GM23248 (cell line): ENCODE measurements at regions not wholly inside any gene's neighbourhood (a gene's known extent, or its start where the extent isn't known, plus 50 kb on each side); places are given as distances from the start of the nearest gene placed in this dataset.
A peak's percentile ranks its signal among the peaks of the same experiment; 100 is the strongest.

Experiments used
- DNase-seq: peaks from one replicate; pipeline ENCODE4 v3.0.0-alpha.2; 2015
- H2AFZ ChIP-seq: fragments of 200-600 bp; sonication (generic); 2 replicates; pipeline ENCODE4 v1.6.1; 2016; ENCODE audit warnings: antibody characterized with exemption
- H3F3A ChIP-seq: fragments of 200-600 bp; sonication (generic); 2 replicates; pipeline ENCODE4 v1.6.1; 2016; ENCODE audit warnings: mild to moderate bottlenecking, antibody characterized with exemption, mixed run types; ENCODE audit not compliant: insufficient read depth
- H3K27ac ChIP-seq: fragments of 200-600 bp; sonication (generic); 2 replicates; pipeline ENCODE4 v1.5.1; 2016; ENCODE audit warnings: mild to moderate bottlenecking
- H3K27me3 ChIP-seq: fragments of 200-600 bp; sonication (generic); replicated peaks from 2 replicates; pipeline ENCODE4 v1.6.1; 2016; ENCODE audit warnings: mild to moderate bottlenecking; ENCODE audit not compliant: insufficient read depth
- H3K36me3 ChIP-seq: fragments of 200-600 bp; sonication (generic); 2 replicates; pipeline ENCODE4 v1.6.1; 2016; ENCODE audit warnings: low read depth, mild to moderate bottlenecking
- H3K4me1 ChIP-seq: fragments of 200-600 bp; sonication (generic); 2 replicates; pipeline ENCODE4 v1.6.1; 2016; ENCODE audit warnings: mild to moderate bottlenecking; ENCODE audit not compliant: insufficient read depth
- H3K4me2 ChIP-seq: fragments of 200-600 bp; sonication (generic); one replicate; pipeline ENCODE4 v1.6.1; 2016; ENCODE audit warnings: mild to moderate bottlenecking; ENCODE audit not compliant: unreplicated experiment
- H3K4me3 ChIP-seq: fragments of 200-600 bp; sonication (generic); 2 replicates; pipeline ENCODE4 v1.5.1; 2016; ENCODE audit warnings: mild to moderate bottlenecking
- H3K79me2 ChIP-seq: fragments of 200-600 bp; sonication (generic); 2 replicates; pipeline ENCODE4 v1.6.1; 2016; ENCODE audit warnings: mild to moderate bottlenecking; ENCODE audit not compliant: insufficient read depth
- H3K9ac ChIP-seq: fragments of 200-600 bp; sonication (generic); 2 replicates; pipeline ENCODE4 v1.6.1; 2016; ENCODE audit warnings: mild to moderate bottlenecking
- H3K9me2 ChIP-seq: fragments of 200-600 bp; sonication (generic); 2 replicates; pipeline ENCODE4 v1.6.1; 2016; ENCODE audit warnings: mixed run types, mild to moderate bottlenecking, moderate library complexity; ENCODE audit not compliant: insufficient read depth
- H3K9me3 ChIP-seq: fragments of 200-600 bp; sonication (generic); one replicate; pipeline ENCODE4 v1.6.1; 2017; ENCODE audit warnings: low read depth
- H4K20me1 ChIP-seq: fragments of 200-600 bp; sonication (generic); 2 replicates; pipeline ENCODE4 v1.6.0; 2016; ENCODE audit not compliant: insufficient read depth
- EZH2 ChIP-seq: fragments of 200-600 bp; sonication (generic); IDR thresholded peaks from 2 replicates; pipeline ENCODE4 v1.6.1; 2018; ENCODE audit warnings: antibody characterized with exemption, mild to moderate bottlenecking; ENCODE audit not compliant: insufficient read depth, poor library complexity, severe bottlenecking
- EZH2phosphoT487 ChIP-seq: fragments of 200-600 bp; sonication (generic); IDR thresholded peaks from 2 replicates; pipeline ENCODE4 v1.6.1; 2018; ENCODE audit warnings: antibody characterized with exemption, moderate library complexity, mild to moderate bottlenecking, low read depth; ENCODE audit not compliant: insufficient read depth
- WGBS, 2 experiments: methylation state at CpG; one replicate each; pipeline ENCODE4 v1.1.6; 2015 to 2017; ENCODE audit warnings: low lambda C conversion rate in 2 of 2, low coverage in 1 of 2; ENCODE audit errors: missing lambda C conversion rate in 2 of 2; 5-methylcytosine and 5-hydroxymethylcytosine counted together
- in situ Hi-C: fragments of 300-500 bp; cut with MboI; formaldehyde crosslinking; loops from 2 replicates; pipeline ENCODE4 v1.15.0; 2020

GRCh38 chr2:6398421-6398820, 467.3 kb downstream of the CMPK2 start:
- DNase-seq, result peak; percentile 6
- Histone ChIP-seq H2AFZ (no peak overlapping the region), H3K9me3 (no peaks in the 10 kb centered on the region), H4K20me1 (no peaks in the 10 kb centered on the region), H3K36me3 (no peaks in the 10 kb centered on the region), H3K4me2 (no peak overlapping the region), H3K9ac (no peak overlapping the region), H3K79me2 (no peaks in the 10 kb centered on the region), H3F3A (no peaks in the 10 kb centered on the region), H3K27ac (no peak overlapping the region), H3K27me3 (no peaks in the 10 kb centered on the region), H3K4me1 (no peaks in the 10 kb centered on the region), H3K9me2 (no peaks in the 10 kb centered on the region), H3K4me3 (no peak overlapping the region)
- TF ChIP-seq EZH2phosphoT487 (no peak), EZH2 (no peak)
- 13% methylated on average over 2 of the region's 2 CpGs for WGBS, 2 experiments
- in situ Hi-C loops, result no loop called here

GRCh38 chr2:6401301-6401700, 464.4 kb downstream of the CMPK2 start:
- no peak overlapping the region for H3K9ac ChIP-seq
- no peak overlapping the region for H3K4me3 ChIP-seq
- no peak overlapping the region for H3K27ac ChIP-seq
- H2AFZ ChIP-seq, result no peak overlapping the region
- H3F3A ChIP-seq, result no peaks in the 10 kb centered on the region
- no peaks in the 10 kb centered on the region for H3K36me3 ChIP-seq
- peak; percentile 43 for DNase-seq
- WGBS, 2 experiments, result 5 to 9% methylated on average over 3 of the region's 3 CpGs
- H3K9me3 ChIP-seq, result no peaks in the 10 kb centered on the region
- H3K79me2 ChIP-seq, result no peaks in the 10 kb centered on the region
- no peak overlapping the region for H3K4me2 ChIP-seq
- no peaks in the 10 kb centered on the region for H3K9me2 ChIP-seq
- H4K20me1 ChIP-seq, result no peaks in the 10 kb centered on the region
- no peak for TF ChIP-seq EZH2phosphoT487
- no peak for TF ChIP-seq EZH2
- no peaks in the 10 kb centered on the region for H3K27me3 ChIP-seq
- in situ Hi-C loops, result no loop called here
- no peaks in the 10 kb centered on the region for H3K4me1 ChIP-seq

GRCh38 chr2:6408057-6408456, 457.6 kb downstream of the CMPK2 start:
- TF ChIP-seq EZH2, result no peak
- TF ChIP-seq EZH2phosphoT487, result no peak

GRCh38 chr2:6410313-6410712, 455.4 kb downstream of the CMPK2 start:
- 15 to 19% methylated on average over 3 of the region's 3 CpGs for WGBS, 2 experiments
- H3K9ac ChIP-seq, result no peak overlapping the region
- no peaks in the 10 kb centered on the region for H3K36me3 ChIP-seq
- H3K4me1 ChIP-seq, result no peaks in the 10 kb centered on the region
- H4K20me1 ChIP-seq, result no peaks in the 10 kb centered on the region
- H3K4me3 ChIP-seq, result no peak overlapping the region
- H3K9me2 ChIP-seq, result no peaks in the 10 kb centered on the region
- no peaks in the 10 kb centered on the region for H3F3A ChIP-seq
- H3K9me3 ChIP-seq, result no peaks in the 10 kb centered on the region
- no peaks in the 10 kb centered on the region for H3K27me3 ChIP-seq
- in situ Hi-C loops, result no loop called here
- H3K27ac ChIP-seq, result no peak overlapping the region
- no peak overlapping the region for H2AFZ ChIP-seq
- no peak for TF ChIP-seq EZH2phosphoT487
- no peaks in the 10 kb centered on the region for H3K79me2 ChIP-seq
- no peak overlapping the region for H3K4me2 ChIP-seq
- peak; percentile 25 for DNase-seq

More at GRCh38 chr2:6408057-6408456, 457.6 kb downstream of the CMPK2 start:
- H3K4me3 ChIP-seq, result no peak overlapping the region
- H3F3A ChIP-seq, result no peaks in the 10 kb centered on the region
- H3K27ac ChIP-seq, result no peak overlapping the region
- WGBS, 2 experiments, result 25 to 48% methylated on average over 2 of the region's 2 CpGs
- in situ Hi-C loops, result no loop called here
- no peaks in the 10 kb centered on the region for H3K79me2 ChIP-seq
- H3K9me3 ChIP-seq, result no peaks in the 10 kb centered on the region
- no peak for DNase-seq
- no peaks in the 10 kb centered on the region for H3K9me2 ChIP-seq
- H3K4me1 ChIP-seq, result no peaks in the 10 kb centered on the region
- no peak overlapping the region for H3K9ac ChIP-seq
- H3K27me3 ChIP-seq, result no peaks in the 10 kb centered on the region
- H4K20me1 ChIP-seq, result no peaks in the 10 kb centered on the region
- H2AFZ ChIP-seq, result no peak overlapping the region
- H3K4me2 ChIP-seq, result no peak overlapping the region
- H3K36me3 ChIP-seq, result no peaks in the 10 kb centered on the region

GRCh38 chr2:6412533-6413091, 453.1 kb downstream of the CMPK2 start:
- Histone ChIP-seq H2AFZ (no peak overlapping the region), H3K9ac (no peak overlapping the region), H3K4me1 (no peaks in the 10 kb centered on the region), H3K4me2 (peak overlapping the region; percentile 28), H3F3A (no peaks in the 10 kb centered on the region), H3K9me2 (no peaks in the 10 kb centered on the region), H3K4me3 (no peak overlapping the region), H3K27me3 (no peaks in the 10 kb centered on the region), H3K36me3 (no peaks in the 10 kb centered on the region), H3K9me3 (no peaks in the 10 kb centered on the region), H3K27ac (0 out of 2 replicates have a peak overlapping the region, but pooled peaks have one; percentile 6), H3K79me2 (no peaks in the 10 kb centered on the region), H4K20me1 (no peaks in the 10 kb centered on the region)
- in situ Hi-C loops, result no loop called here
- peak; percentile 46 for DNase-seq
- 5 to 6% methylated on average over 3 of the region's 3 CpGs for WGBS, 2 experiments
- TF ChIP-seq EZH2 (no peak), EZH2phosphoT487 (no peak)
